A673 (cell line): ENCODE measurements at regions not wholly inside any gene's neighbourhood (a gene's known extent, or its start where the extent isn't known, plus 50 kb on each side); places are given as distances from the start of the nearest gene placed in this dataset.

Experiments used
- EZH2 ChIP-seq: fragments of 200-600 bp; sonication (generic); IDR thresholded peaks from 2 replicates; pipeline ENCODE4 v1.6.1; 2017; ENCODE audit warnings: borderline replicate concordance, low read depth, mild to moderate bottlenecking, mixed read lengths, antibody characterized with exemption, low read length; ENCODE audit not compliant: poor library complexity, severe bottlenecking
- TF ChIP-seq, protein P1 (sequence below): fragments of 300-800, 200-600 bp; sonication (generic); conservative IDR thresholded peaks from 2 replicates; pipeline ENCODE4 v1.5.1; 2017; ENCODE audit warnings: low read depth, mild to moderate bottlenecking, antibody characterized with exemption, low read length, moderate library complexity, mixed read lengths

DNA sequence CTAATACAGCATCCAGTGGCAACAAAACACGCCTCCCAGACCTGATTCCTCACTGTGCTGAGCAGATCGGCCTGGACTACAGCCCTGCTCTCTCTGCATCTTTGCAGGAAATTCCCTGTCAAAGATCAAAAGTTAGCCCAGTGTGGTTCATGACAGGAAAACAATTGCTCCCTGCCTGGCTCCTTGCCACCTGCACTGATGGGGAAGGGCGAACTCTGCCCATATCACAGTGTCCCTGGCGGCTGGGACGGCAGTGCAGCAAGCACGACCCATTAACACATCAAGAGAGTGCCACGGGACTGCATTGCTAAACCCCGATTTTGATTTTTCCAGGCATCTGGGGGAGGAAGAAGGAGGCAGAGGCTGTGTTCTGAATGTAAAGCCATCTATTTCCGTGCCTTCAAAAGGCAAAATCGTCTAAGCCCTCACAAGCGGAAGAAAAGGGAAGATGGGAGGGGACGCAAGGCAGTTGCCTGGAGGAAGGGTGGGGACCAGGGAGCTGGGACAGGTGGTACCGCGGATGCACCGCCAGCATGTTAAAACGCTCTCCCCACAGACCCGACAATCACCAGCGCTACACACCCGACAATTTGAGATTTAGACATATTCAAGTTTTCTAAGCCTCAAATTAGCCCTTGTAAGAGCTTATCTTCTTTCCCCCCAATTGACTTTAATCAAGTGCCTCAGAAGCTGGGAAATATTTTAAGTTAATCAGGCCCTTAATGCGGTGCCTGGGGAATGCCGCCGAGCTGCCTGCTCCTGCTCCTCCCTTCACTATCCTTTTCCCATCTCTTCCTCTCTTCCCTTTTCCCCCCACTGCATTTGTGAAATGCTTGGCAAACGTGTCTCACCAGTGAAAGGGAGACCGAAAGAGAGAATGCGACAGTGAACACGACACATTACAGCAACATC, 238.8 kb upstream of the CDH5 start:
- TF ChIP-seq, protein P1, sequence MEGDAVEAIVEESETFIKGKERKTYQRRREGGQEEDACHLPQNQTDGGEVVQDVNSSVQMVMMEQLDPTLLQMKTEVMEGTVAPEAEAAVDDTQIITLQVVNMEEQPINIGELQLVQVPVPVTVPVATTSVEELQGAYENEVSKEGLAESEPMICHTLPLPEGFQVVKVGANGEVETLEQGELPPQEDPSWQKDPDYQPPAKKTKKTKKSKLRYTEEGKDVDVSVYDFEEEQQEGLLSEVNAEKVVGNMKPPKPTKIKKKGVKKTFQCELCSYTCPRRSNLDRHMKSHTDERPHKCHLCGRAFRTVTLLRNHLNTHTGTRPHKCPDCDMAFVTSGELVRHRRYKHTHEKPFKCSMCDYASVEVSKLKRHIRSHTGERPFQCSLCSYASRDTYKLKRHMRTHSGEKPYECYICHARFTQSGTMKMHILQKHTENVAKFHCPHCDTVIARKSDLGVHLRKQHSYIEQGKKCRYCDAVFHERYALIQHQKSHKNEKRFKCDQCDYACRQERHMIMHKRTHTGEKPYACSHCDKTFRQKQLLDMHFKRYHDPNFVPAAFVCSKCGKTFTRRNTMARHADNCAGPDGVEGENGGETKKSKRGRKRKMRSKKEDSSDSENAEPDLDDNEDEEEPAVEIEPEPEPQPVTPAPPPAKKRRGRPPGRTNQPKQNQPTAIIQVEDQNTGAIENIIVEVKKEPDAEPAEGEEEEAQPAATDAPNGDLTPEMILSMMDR = no peak
- no peak for TF ChIP-seq EZH2
